Spleen (tissue), 7 donors: ENCODE measurements at regions not wholly inside any gene's neighbourhood (a gene's known extent, or its start where the extent isn't known, plus 50 kb on each side); places are given as distances from the start of the nearest gene placed in this dataset.

Experiments used
- POLR2A ChIP-seq, 3 donors: fragments of 450-650 bp; IDR thresholded peaks; one replicate each; pipeline ENCODE4 v1.5.1; 2017; ENCODE audit warnings: antibody characterized with exemption in 3 of 3, mild to moderate bottlenecking in 1 of 3
- POLR2AphosphoS5 ChIP-seq, 3 donors: sonication (generic); formaldehyde crosslinking; IDR thresholded peaks; one replicate each; pipeline ENCODE4 v1.5.1; 2017; ENCODE audit warnings: antibody characterized with exemption in 3 of 3
- TF ChIP-seq, protein P1 (sequence below), 11 experiments: fragments of 200-600 bp in 7 of 11; fragments of 450-650 bp in 4 of 11; sonication (generic) in 4 of 11; IDR thresholded peaks in 8 of 11; conservative IDR thresholded peaks in 3 of 11; 1 replicate in 7 of 11; 2 replicates in 4 of 11; pipeline versions ENCODE4 v1.4.0 to v1.8.0; 2016 to 2021; ENCODE audit warnings: antibody characterized with exemption in 11 of 11, inconsistent platforms in 4 of 11, mild to moderate bottlenecking in 1 of 11
- donor health status: DM: no; HTN: no; CAD: no; lungs with moderate emphysema.
- donor health status: DM: no; HTN: no; CAD: no.
- donor health status: DM: no; HTN: no; CAD: no.

DNA sequence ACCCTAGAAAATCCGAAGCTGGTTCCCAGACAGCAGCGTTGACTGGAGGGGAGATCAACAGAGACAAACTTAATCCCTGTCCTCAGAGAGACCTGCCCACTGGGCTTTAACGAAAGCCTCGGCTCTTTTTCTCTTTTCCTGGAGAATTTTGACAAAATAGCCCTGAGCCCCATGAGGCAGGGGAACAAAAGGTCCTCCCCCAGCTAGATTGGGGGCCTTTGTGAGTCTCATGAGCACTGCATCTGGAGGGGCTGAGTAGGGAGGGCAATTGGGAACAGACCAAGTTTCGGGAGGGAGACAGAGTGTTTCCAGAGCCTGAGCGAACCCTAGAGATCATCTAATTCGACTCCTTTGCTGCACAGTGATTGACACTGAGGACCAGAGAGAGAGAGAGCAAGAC, 123.9 kb upstream of the HAAO start:
- TF ChIP-seq, protein P1, sequence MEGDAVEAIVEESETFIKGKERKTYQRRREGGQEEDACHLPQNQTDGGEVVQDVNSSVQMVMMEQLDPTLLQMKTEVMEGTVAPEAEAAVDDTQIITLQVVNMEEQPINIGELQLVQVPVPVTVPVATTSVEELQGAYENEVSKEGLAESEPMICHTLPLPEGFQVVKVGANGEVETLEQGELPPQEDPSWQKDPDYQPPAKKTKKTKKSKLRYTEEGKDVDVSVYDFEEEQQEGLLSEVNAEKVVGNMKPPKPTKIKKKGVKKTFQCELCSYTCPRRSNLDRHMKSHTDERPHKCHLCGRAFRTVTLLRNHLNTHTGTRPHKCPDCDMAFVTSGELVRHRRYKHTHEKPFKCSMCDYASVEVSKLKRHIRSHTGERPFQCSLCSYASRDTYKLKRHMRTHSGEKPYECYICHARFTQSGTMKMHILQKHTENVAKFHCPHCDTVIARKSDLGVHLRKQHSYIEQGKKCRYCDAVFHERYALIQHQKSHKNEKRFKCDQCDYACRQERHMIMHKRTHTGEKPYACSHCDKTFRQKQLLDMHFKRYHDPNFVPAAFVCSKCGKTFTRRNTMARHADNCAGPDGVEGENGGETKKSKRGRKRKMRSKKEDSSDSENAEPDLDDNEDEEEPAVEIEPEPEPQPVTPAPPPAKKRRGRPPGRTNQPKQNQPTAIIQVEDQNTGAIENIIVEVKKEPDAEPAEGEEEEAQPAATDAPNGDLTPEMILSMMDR (IDR thresholded peaks at IDR 0.05 in 8 of 11, conservative IDR thresholded peaks at IDR 0.05 in 3 of 11), result no peak
- TF ChIP-seq POLR2A (IDR thresholded peaks at IDR 0.05) (no peak), POLR2AphosphoS5 (IDR thresholded peaks at IDR 0.05) (no peak)
